ENCODE measurements at regions not wholly inside any gene's neighbourhood (a gene's known extent, or its start where the extent isn't known, plus 50 kb on each side); places are given as distances from the start of the nearest gene placed in this dataset.
"Not testable (repeated sequence)": the region's sequence is repeated elsewhere in the genome, so short reads cannot be mapped to it uniquely, and the experiment has no call there.

- TF ChIP-seq CTCF (IDR thresholded peaks at IDR 0.05; ENCODE audit: insufficient read depth, low read depth, low read length, missing control alignments): no peak
- DNase-seq (ENCODE audit: low read depth): no peak
Measured at GRCh38 chr2:88913280-88913679, 221.8 kb downstream of the RPIA start.

GRCh38 chr2:88919087-88919738 lies 227.7 kb downstream of the RPIA start:
- no peak overlapping the region for H3K4me3 ChIP-seq (ENCODE audit: low read length)
- peak; percentile 34 for DNase-seq (ENCODE audit: low read depth)
- peak; percentile 72 for TF ChIP-seq CTCF (IDR thresholded peaks at IDR 0.05; ENCODE audit: insufficient read depth, low read depth, low read length, missing control alignments)

More at GRCh38 chr2:88913280-88913679, 221.8 kb downstream of the RPIA start:
- H3K4me3 ChIP-seq (ENCODE audit: low read length): no peak overlapping the region

GRCh38 chr2:88920399-88920798 lies 228.9 kb downstream of the RPIA start:
- DNase-seq (ENCODE audit: low read depth): not testable (repeated sequence)

GRCh38 chr2:88924533-88924932 lies 233.1 kb downstream of the RPIA start:
- DNase-seq (ENCODE audit: low read depth): no peak
- no peak for TF ChIP-seq CTCF (IDR thresholded peaks at IDR 0.05; ENCODE audit: insufficient read depth, low read depth, low read length, missing control alignments)
- H3K4me3 ChIP-seq (ENCODE audit: low read length): no peak overlapping the region

More at GRCh38 chr2:88920399-88920798, 228.9 kb downstream of the RPIA start:
- not testable (repeated sequence) for H3K4me3 ChIP-seq (ENCODE audit: low read length)

- no peak overlapping the region for H3K4me3 ChIP-seq (ENCODE audit: low read length)
- DNase-seq (ENCODE audit: low read depth): no peak
- TF ChIP-seq CTCF (IDR thresholded peaks at IDR 0.05; ENCODE audit: insufficient read depth, low read depth, low read length, missing control alignments): no peak
Measured at GRCh38 chr2:88925770-88926462, 234.4 kb downstream of the RPIA start.

GRCh38 chr2:88927128-88927527 lies 235.7 kb downstream of the RPIA start:
- H3K4me3 ChIP-seq (ENCODE audit: low read length): no peak overlapping the region
- no peak for TF ChIP-seq CTCF (IDR thresholded peaks at IDR 0.05; ENCODE audit: insufficient read depth, low read depth, low read length, missing control alignments)
- DNase-seq (ENCODE audit: low read depth): no peak

- no peak overlapping the region for H3K4me3 ChIP-seq (ENCODE audit: low read length)
- TF ChIP-seq CTCF (IDR thresholded peaks at IDR 0.05; ENCODE audit: insufficient read depth, low read depth, low read length, missing control alignments): no peak
- no peak for DNase-seq (ENCODE audit: low read depth)
Measured at GRCh38 chr2:88930659-88931058, 239.2 kb downstream of the RPIA start.
